OCI-LY1 (cell line): ENCODE measurements at regions not wholly inside any gene's neighbourhood (a gene's known extent, or its start where the extent isn't known, plus 50 kb on each side); places are given as distances from the start of the nearest gene placed in this dataset.

Experiments
- CTCF ChIP-seq: fragments of 200-600 bp; sonication (generic), shearing (Covaris generic); IDR thresholded peaks from 2 replicates; pipeline ENCODE4 v1.5.1; 2017; ENCODE audit warnings: mild to moderate bottlenecking, antibody characterized with exemption, low read length, moderate library complexity, mixed read lengths
- EZH2 ChIP-seq: fragments of 200-600 bp; sonication (generic), shearing (Covaris generic); IDR thresholded peaks from 2 replicates; pipeline ENCODE4 v1.8.0; 2017; ENCODE audit warnings: borderline replicate concordance, mixed run types, mild to moderate bottlenecking, antibody characterized with exemption, low read length, moderate library complexity, mixed read lengths

- TF ChIP-seq CTCF (peak; percentile 75), EZH2 (no peak)
Observed at GRCh38 chr14:22084393-22085281, 411.0 kb upstream of the OR4E1 start.
